ENCODE measurements at regions not wholly inside any gene's neighbourhood (a gene's known extent, or its start where the extent isn't known, plus 50 kb on each side); places are given as distances from the start of the nearest gene placed in this dataset.

- DNase-seq: no peak
Measured at GRCh38 chr12:91608542-91608941, 425.9 kb upstream of the DCN start.

GRCh38 chr12:91606662-91607377, 424.2 kb upstream of the DCN start:
- DNase-seq: no peak

- DNase-seq: no peak
Measured at GRCh38 chr12:91604897-91605296, 422.3 kb upstream of the DCN start.

DNA sequence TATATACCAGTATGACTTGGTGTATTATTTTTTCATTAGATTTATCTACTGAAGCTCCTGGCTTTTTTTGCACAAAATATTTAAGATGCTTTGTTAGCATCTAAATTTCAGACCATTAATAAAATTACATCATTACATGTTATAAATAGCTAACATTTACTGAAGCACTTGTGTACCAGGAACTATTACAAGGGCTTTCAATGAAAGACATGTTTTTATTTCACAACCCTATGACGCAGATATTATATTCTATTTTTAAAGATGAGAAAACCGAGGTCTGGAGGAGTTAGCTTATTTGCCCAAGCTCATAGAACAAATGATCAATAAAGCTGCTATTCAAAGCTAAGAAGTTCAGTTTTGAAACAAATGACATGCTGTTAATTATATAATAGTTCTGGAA, 420.4 kb upstream of the DCN start:
- no peak for DNase-seq

GRCh38 chr12:91601054-91601453, 418.4 kb upstream of the DCN start:
- DNase-seq: no peak

DNA sequence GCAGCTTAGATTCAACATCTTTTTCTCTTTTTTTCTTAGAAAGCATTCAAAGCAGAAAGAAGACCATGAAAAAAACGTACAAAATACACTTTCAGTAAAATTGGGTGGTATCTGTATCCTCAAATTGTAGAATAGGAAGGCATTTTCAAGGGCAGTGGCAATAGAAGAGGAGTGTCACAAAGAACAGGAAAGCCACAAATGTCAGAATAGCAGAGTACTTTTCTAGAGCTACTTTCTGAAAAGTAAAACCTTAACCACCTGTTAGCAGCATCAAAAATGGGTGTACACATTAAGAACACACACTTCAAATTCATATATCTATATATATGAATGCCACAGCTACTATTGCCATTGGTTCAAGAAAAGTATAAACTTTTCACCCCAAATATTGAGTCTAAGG, 412.1 kb upstream of the DCN start:
- no peak for DNase-seq

DNA sequence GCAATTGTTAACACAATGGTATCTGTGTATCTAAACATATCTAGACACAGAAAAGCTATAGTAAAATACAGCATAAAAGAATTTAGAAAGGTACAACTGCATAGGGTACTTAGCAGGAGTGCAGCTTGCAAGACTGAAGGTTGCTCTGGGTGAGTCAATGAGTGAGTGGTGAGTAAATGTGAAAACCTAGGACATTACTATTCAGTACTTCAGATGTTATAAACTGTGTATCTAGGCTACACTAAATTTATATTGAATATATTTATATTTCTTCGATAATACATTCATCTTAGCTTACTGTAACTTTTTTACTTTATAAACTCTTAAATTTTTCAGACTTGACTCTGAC, 409.0 kb upstream of the DCN start:
- no peak for DNase-seq

- DNase-seq: no peak
Measured at GRCh38 chr12:91590966-91591638, 408.5 kb upstream of the DCN start.

DNA sequence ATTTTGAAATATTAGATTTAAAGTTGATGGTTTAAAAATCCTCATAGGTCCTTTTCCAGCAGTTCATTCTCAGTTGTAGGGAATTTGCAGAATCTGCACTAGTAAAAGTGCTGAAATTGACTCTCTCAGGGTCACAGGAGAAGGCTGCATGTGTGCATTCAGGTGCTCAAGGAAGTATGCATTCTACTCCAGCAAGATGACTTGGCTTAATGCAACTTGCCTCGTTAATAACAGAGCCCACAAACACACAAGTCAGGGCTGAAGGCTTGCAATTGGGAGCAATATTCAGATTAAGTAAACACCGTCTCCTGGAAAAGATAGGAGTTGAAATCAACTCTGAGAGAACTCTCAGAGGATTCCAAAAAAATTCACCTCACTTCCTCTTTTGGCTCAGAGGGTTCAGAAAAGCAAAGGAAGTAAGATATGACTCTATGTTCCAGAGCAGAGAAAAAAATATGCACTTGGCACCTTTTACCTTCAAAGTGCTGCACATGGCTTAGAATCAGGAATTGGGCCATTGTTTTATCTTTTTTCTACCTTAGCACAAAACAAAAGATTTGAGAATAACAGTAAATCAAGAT, 406.3 kb upstream of the DCN start:
- DNase-seq: no peak

DNA sequence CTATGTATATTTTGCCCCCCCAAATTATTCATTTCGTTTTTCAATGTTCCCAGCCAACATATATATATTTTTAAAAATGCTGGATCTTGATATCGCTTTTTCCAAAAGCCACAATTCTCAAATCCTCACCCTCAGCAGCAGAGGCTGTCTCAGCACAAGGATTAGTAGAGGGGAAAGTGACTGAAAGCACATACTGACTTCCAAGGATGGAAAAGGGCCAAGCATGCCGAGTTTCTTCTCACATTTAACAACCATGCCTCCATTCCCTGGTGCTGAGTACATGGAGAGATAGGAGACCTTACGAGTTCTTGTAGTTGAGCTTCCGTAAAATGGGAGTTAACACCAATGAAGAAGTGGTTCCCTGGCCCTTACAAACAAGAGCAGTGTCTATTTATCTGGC, 403.4 kb upstream of the DCN start:
- DNase-seq: no peak

DNA sequence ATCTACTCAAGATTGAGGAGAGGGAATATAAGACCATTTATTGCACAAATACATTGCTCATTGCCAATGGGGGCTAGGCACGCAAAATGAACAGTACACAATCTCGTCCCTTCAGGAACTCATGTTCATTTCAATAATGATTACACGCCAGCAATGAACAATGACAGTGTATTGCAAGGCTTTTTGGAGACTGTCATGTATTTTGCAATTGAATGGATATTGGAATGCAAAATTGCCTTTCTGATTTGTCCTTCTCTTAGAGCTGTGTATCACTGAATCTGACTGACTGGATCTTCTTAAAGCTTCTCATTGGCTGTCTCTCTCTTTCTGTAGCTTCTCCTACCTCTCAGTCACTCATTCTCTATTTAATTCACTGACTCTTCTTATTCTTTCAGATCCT, 400.2 kb upstream of the DCN start:
- DNase-seq: no peak

- no peak for DNase-seq
Measured at GRCh38 chr12:91579516-91580263, 397.1 kb upstream of the DCN start.

DNA sequence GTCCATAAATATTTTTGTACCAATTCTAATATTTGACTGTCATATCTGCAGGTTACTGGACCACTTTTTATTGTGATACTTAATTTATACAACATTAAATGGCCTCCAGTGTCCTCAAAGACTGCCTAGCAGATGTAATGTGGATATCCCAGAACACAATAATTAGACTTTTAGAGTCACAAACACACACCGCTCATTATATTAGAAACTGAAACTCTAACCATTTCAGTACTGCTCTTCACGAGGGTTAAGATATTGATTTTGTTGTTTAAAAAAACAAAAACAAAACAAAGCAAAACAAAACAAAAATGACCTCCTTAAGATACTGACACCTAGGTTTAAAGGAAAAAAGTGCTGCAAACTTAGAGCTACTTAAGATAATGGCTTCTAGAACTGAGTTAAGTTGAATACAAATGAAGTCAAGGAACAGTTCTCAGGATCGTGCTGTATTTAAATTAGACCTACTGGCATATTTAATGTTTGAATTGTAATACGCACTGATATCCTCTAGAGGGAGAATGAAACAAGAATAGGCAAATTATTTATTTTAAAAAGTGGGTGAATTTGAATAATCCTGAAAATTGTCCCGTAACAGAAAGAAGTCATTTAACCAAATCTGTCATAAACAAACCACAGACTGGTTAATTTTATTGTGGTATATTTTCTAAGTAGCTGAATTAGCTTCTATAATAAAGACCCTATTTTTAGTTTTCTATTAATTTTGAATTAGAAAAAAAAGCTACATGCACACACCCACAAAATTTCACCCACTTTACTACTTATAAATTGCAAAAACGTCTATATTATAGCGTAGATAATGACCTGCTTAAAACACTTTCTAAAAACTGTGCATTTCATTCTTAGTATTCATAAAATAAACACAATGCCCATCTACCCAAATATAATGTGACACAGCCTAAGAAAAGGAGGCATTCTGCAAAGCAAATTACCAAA, 395.2 kb upstream of the DCN start:
- DNase-seq: no peak

DNA sequence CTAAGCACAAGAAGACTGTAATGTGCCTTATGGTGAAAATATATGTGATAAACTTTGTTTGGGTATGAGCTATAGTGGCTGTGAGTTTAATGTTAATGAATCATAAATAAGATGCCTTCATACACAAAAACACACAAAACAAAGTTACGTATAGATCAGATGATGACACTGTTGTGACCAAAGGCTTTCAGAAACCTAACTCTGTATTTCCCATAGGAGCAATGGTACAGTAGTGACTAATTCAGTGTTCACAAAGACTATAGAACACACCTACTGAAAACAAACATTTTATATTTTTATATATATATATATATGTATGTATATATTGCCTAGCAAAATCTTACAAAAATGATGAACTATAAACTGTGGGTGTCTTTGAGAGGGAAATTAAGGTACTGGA, 393.8 kb upstream of the DCN start:
- no peak for DNase-seq

DNA sequence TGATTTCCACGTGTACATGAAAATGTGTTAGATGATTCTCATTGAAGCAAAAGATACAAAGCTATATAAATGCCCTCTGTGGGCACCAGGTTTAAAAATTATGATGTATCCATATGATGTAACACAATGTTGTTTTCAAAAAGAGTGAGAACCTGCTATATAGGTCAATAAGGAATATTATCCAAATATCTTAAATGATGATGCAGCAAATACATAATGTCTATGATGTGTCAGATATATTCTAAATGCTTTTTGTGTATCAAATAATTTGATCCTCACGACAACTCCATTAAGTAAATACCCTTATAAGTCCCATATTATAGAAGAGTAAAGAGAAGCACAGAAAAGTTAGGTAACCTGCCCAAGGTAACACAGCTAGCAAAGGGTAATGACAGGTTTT, 393.0 kb upstream of the DCN start:
- DNase-seq: no peak

GRCh38 chr12:91574975-91575374, 392.4 kb upstream of the DCN start:
- no peak for DNase-seq

DNA sequence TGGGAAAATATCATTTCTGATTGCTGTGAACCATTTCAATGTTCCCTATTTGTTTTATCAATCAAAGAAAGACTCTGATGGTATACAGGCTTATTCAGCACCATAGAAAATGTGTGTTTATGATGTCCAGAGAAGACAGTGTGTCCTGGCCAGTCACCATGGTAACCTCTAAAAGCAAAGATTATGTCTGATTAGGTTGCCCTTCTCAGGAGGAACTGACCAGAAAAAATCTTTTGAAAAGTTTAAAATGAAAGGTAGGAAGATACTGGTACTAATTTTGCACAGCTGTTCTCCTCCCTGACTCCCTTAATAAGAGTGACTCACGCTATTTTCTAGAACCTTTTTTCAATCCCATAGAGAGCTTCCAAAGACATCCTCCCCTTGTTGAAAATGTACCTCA, 391.8 kb upstream of the DCN start:
- DNase-seq: no peak

- no peak for DNase-seq
Measured at GRCh38 chr12:91572869-91573268, 390.3 kb upstream of the DCN start.

- DNase-seq: no peak
Measured at GRCh38 chr12:91567100-91567485, 384.5 kb upstream of the DCN start.

- DNase-seq: no peak
Measured at GRCh38 chr12:91566328-91567099, 383.9 kb upstream of the DCN start.

- no peak for DNase-seq
Measured at GRCh38 chr12:91565846-91566245, 383.2 kb upstream of the DCN start.

DNA sequence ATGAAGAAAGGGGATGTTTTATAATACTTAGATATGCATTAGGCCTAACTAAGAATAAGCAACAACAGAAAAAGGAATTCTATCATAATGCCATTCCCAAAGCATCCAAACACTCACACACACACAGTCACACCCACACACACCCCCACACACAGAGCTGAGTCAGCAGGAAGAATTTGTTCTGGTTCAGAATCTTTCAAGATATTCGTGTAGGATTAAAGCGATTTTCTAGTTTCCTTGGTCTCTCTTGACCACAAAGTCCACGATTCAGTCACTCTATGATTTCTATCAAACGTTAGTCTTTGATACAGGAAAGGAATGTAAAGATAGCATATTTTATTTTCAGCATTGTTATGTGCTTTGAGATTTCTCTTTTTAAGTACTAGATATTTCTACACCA, 382.6 kb upstream of the DCN start:
- DNase-seq: peak; percentile 39 to 55

Data from stimulated activated CD4-positive, alpha-beta T cell treated with anti-CD3 and anti-CD28 coated beads, Interleukin-2, amount 100 ng/mL, for 24 hours (primary cell).